ENCODE measurements at regions not wholly inside any gene's neighbourhood (a gene's known extent, or its start where the extent isn't known, plus 50 kb on each side); places are given as distances from the start of the nearest gene placed in this dataset.

GRCh38 chr6:105592329-105592728 is 189.4 kb upstream of the PREP start:
- Histone ChIP-seq H3K27me3 (peaks cover 17% of the 10 kb centered on the region), H3K9me3 (no peaks in the 10 kb centered on the region), H3K4me1 (no peaks in the 10 kb centered on the region), H3K36me3 (no peaks in the 10 kb centered on the region), H3K4me3 (ENCODE audit: low read depth, low read length) (no peak overlapping the region)
- DNase-seq, result no peak
- no peak for TF ChIP-seq CTCF (IDR thresholded peaks at IDR 0.05; ENCODE audit: low read depth, low read length)

GRCh38 chr6:105591053-105591452 is 188.2 kb upstream of the PREP start:
- Histone ChIP-seq H3K9me3 (no peaks in the 10 kb centered on the region), H3K4me3 (ENCODE audit: low read depth, low read length) (no peak overlapping the region), H3K27me3 (peaks cover 16% of the 10 kb centered on the region), H3K4me1 (no peaks in the 10 kb centered on the region), H3K36me3 (no peaks in the 10 kb centered on the region)
- DNase-seq, result no peak
- no peak for TF ChIP-seq CTCF (IDR thresholded peaks at IDR 0.05; ENCODE audit: low read depth, low read length)

GRCh38 chr6:105588123-105588710 is 185.3 kb upstream of the PREP start:
- Histone ChIP-seq H3K4me3 (ENCODE audit: low read depth, low read length) (no peak overlapping the region), H3K4me1 (no peaks in the 10 kb centered on the region), H3K9me3 (no peaks in the 10 kb centered on the region), H3K36me3 (no peaks in the 10 kb centered on the region), H3K27me3 (peaks cover 14% of the 10 kb centered on the region)
- no peak for DNase-seq
- TF ChIP-seq CTCF (IDR thresholded peaks at IDR 0.05; ENCODE audit: low read depth, low read length), result no peak

- no peak for DNase-seq
These were observed 184.7 kb upstream of the PREP start for GRCh38 chr6:105587349-105588122.

GRCh38 chr6:105578179-105578707 is 175.4 kb upstream of the PREP start:
- no peak for DNase-seq
- Histone ChIP-seq H3K27me3 (peaks cover 8% of the 10 kb centered on the region), H3K4me1 (no peaks in the 10 kb centered on the region), H3K9me3 (no peaks in the 10 kb centered on the region), H3K4me3 (ENCODE audit: low read depth, low read length) (no peak overlapping the region), H3K36me3 (no peaks in the 10 kb centered on the region)
- TF ChIP-seq CTCF (IDR thresholded peaks at IDR 0.05; ENCODE audit: low read depth, low read length), result no peak

More at GRCh38 chr6:105587349-105588122, 184.7 kb upstream of the PREP start:
- no peak for TF ChIP-seq CTCF (IDR thresholded peaks at IDR 0.05; ENCODE audit: low read depth, low read length)
- H3K27me3 ChIP-seq, result peaks cover 19% of the 10 kb centered on the region
- no peaks in the 10 kb centered on the region for H3K9me3 ChIP-seq
- no peak overlapping the region for H3K4me3 ChIP-seq (ENCODE audit: low read depth, low read length)
- no peaks in the 10 kb centered on the region for H3K36me3 ChIP-seq
- H3K4me1 ChIP-seq, result no peaks in the 10 kb centered on the region

- Histone ChIP-seq H3K27me3 (peaks cover 21% of the 10 kb centered on the region), H3K36me3 (no peaks in the 10 kb centered on the region), H3K4me3 (ENCODE audit: low read depth, low read length) (no peak overlapping the region), H3K9me3 (no peaks in the 10 kb centered on the region), H3K4me1 (no peaks in the 10 kb centered on the region)
- no peak for TF ChIP-seq CTCF (IDR thresholded peaks at IDR 0.05; ENCODE audit: low read depth, low read length)
- no peak for DNase-seq
These were observed 170.7 kb upstream of the PREP start for GRCh38 chr6:105573556-105573955.
